ENCODE measurements at regions not wholly inside any gene's neighbourhood (a gene's known extent, or its start where the extent isn't known, plus 50 kb on each side); places are given as distances from the start of the nearest gene placed in this dataset.

GRCh38 chr5:4023091-4023752 is 427.6 kb downstream of the IRX1 start:
- no peak for TF ChIP-seq POLR2A (IDR thresholded peaks at IDR 0.05)
- TF ChIP-seq, protein P1, sequence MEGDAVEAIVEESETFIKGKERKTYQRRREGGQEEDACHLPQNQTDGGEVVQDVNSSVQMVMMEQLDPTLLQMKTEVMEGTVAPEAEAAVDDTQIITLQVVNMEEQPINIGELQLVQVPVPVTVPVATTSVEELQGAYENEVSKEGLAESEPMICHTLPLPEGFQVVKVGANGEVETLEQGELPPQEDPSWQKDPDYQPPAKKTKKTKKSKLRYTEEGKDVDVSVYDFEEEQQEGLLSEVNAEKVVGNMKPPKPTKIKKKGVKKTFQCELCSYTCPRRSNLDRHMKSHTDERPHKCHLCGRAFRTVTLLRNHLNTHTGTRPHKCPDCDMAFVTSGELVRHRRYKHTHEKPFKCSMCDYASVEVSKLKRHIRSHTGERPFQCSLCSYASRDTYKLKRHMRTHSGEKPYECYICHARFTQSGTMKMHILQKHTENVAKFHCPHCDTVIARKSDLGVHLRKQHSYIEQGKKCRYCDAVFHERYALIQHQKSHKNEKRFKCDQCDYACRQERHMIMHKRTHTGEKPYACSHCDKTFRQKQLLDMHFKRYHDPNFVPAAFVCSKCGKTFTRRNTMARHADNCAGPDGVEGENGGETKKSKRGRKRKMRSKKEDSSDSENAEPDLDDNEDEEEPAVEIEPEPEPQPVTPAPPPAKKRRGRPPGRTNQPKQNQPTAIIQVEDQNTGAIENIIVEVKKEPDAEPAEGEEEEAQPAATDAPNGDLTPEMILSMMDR (IDR thresholded peaks at IDR 0.05): no peak

Data from prostate gland (tissue), 2 donors.